Psoas muscle (tissue), 7 donors: ENCODE measurements at regions not wholly inside any gene's neighbourhood (a gene's known extent, or its start where the extent isn't known, plus 50 kb on each side); places are given as distances from the start of the nearest gene placed in this dataset.

ENCODE experiments used
- ATAC-seq, 4 donors: fragments of 200-7000 bp; cut with Tn5 transposase; one replicate each; pipeline ENCODE4 v1.9.1; 2020; ENCODE audit warnings: moderate library complexity in 3 of 4, mild to moderate bottlenecking in 2 of 4
- DNase-seq, 2 donors: peaks; one replicate each; pipeline ENCODE4 v3.0.0-alpha.2; 2020
- H3K27ac ChIP-seq: fragments of 200-600 bp; one replicate; pipeline ENCODE4 v1.8.0; 2022
- H3K27me3 ChIP-seq, 3 donors: fragments of 200-600 bp in 1 of 3; one replicate each; pipeline versions ENCODE4 v1.6.1 to v1.8.0; 2013 to 2022; ENCODE audit warnings: low read length in 2 of 3, mild to moderate bottlenecking in 2 of 3, moderate library complexity in 1 of 3; ENCODE audit not compliant: insufficient read depth in 3 of 3
- H3K36me3 ChIP-seq, 2 donors: fragments of 200-600 bp in 1 of 2; one replicate each; pipeline versions ENCODE4 v1.6.1 to v1.8.0; 2013 to 2022; ENCODE audit warnings: low read depth in 1 of 2, mild to moderate bottlenecking in 1 of 2, moderate library complexity in 1 of 2; ENCODE audit not compliant: insufficient read depth in 1 of 2
- H3K4me1 ChIP-seq: fragments of 200-600 bp; one replicate; pipeline ENCODE4 v1.8.0; 2022
- H3K4me3 ChIP-seq: fragments of 200-600 bp; one replicate; pipeline ENCODE4 v1.8.0; 2022; ENCODE audit warnings: mild to moderate bottlenecking
- H3K9me3 ChIP-seq: fragments of 200-600 bp; one replicate; pipeline ENCODE4 v1.8.0; 2022
- WGBS, 3 donors: extraction: QIAGEN DNeasy Blood & Tissue Kit; methylation state at CpG; one replicate each; pipeline versions ENCODE4 v1.1.6 to v1.1.7; 2013; 5-methylcytosine and 5-hydroxymethylcytosine counted together
- intact Hi-C, 2 donors: fragments of 100-400 bp; cut with DNase I; formaldehyde crosslinking; loops; one replicate each; pipeline versions ENCODE4 v1.11.0 to v1.14.2; 2022
- TF ChIP-seq, protein P1 (sequence below): fragments of 200-600 bp; IDR thresholded peaks from one replicate; pipeline ENCODE4 v1.8.0; 2022; ENCODE audit warnings: antibody characterized with exemption
- donor health status: healthy with polysubstance abuse.
- donor health status: DM: no; HTN: no; CAD: no; lungs with moderate emphysema.
- donor health status: Bipolar disorder and iron deficiency.
- donor health status: healthy.
- donor health status: DM: yes; HTN: yes; CAD: no.
- donor health status: DM: no; HTN: no; CAD: no.
- donor health status: DM: yes; HTN: yes; CAD: no.

- intact Hi-C loops: loop anchor here in 1 of 2 donors (10.0 kb wide), 2 partner anchors 419 to 979 kb away; partner anchors contain the start of gene KLF6
- Histone ChIP-seq H3K36me3 (no peaks in the 10 kb centered on the region), H3K4me3 (no peak overlapping the region), H3K27ac (peak overlapping the region; percentile 32), H3K9me3 (no peaks in the 10 kb centered on the region), H3K27me3 (no peaks in the 10 kb centered on the region), H3K4me1 (peaks cover 49% of the 10 kb centered on the region)
- DNase-seq: no peak
- TF ChIP-seq, protein P1, sequence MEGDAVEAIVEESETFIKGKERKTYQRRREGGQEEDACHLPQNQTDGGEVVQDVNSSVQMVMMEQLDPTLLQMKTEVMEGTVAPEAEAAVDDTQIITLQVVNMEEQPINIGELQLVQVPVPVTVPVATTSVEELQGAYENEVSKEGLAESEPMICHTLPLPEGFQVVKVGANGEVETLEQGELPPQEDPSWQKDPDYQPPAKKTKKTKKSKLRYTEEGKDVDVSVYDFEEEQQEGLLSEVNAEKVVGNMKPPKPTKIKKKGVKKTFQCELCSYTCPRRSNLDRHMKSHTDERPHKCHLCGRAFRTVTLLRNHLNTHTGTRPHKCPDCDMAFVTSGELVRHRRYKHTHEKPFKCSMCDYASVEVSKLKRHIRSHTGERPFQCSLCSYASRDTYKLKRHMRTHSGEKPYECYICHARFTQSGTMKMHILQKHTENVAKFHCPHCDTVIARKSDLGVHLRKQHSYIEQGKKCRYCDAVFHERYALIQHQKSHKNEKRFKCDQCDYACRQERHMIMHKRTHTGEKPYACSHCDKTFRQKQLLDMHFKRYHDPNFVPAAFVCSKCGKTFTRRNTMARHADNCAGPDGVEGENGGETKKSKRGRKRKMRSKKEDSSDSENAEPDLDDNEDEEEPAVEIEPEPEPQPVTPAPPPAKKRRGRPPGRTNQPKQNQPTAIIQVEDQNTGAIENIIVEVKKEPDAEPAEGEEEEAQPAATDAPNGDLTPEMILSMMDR: no peak
- ATAC-seq: peak in 3 of 4 donors; percentile 56 to 60 (median 60)
- WGBS, 3 donors: 93 to 96% (median 94%) methylated on average over 6 of the region's 6 CpGs
These were observed 62.0 kb upstream of the AKR1E2 start for GRCh38 chr10:4763960-4764428.

DNA sequence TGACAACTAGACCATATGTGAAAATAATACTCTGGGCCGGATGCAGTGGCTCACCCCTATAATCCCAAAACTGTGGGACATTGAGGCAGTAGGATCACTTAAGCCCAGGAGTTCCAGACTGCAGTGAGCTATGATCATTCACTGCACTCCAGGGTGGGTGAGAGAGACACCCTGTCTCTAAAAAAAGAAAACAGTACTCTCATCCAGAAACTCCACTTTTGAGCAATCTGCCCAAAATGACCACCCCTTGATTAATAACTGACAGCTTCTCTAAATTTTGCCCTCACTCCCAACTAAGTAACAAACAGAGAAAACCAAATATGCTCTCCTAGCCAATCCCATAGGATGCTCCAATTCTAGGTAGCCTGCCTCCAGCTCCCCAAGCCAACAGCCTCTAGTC is 62.5 kb upstream of the AKR1E2 start:
- Histone ChIP-seq H3K4me1 (peaks cover 47% of the 10 kb centered on the region), H3K36me3 (no peaks in the 10 kb centered on the region), H3K4me3 (no peak overlapping the region), H3K9me3 (no peaks in the 10 kb centered on the region), H3K27ac (peak overlapping the region; percentile 32), H3K27me3 (no peaks in the 10 kb centered on the region)
- DNase-seq: no peak
- WGBS, 3 donors: 85 to 93% (median 90%) methylated on average over 1 of the region's 1 CpG
- intact Hi-C loops: loop anchor here in 1 of 2 donors (10.0 kb wide), 2 partner anchors 419 to 979 kb away; partner anchors contain the start of gene KLF6
- TF ChIP-seq, protein P1: no peak
- ATAC-seq: no peak

DNA sequence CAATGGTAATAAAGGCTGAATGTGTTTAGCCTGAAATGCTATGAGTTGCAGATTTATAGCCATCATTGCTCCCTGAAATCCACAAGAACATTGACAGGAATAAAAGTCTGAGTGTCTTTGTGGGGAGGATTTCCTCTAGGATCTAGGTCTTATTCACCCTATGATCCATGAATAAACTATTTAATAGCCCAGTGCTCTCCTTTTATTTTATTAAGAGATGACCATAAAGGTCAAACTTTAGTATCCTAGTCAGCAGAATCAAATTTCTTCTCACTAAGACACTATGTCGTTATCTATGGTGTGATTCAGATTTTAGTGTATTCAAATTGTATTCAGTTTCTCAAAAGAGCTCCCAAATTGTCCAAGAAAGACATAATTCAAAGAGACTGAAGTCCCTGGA is 67.8 kb upstream of the AKR1E2 start:
- H3K9me3 ChIP-seq: no peaks in the 10 kb centered on the region
- no peaks in the 10 kb centered on the region for H3K36me3 ChIP-seq
- TF ChIP-seq, protein P1: no peak
- 44 to 87% (median 45%) methylated on average over 1 of the region's 1 CpG for WGBS, 3 donors
- H3K4me1 ChIP-seq: no peaks in the 10 kb centered on the region
- H3K27ac ChIP-seq: no peak overlapping the region
- H3K27me3 ChIP-seq: no peaks in the 10 kb centered on the region
- no peak overlapping the region for H3K4me3 ChIP-seq
- no peak for DNase-seq
- no peak for ATAC-seq
- intact Hi-C loops: no loop called here

- no peaks in the 10 kb centered on the region for H3K36me3 ChIP-seq
- WGBS, 3 donors: 70 to 78% (median 71%) methylated on average over 10 of the region's 10 CpGs
- ATAC-seq: no peak
These were observed 70.6 kb upstream of the AKR1E2 start for GRCh38 chr10:4755286-4755989.

More at GRCh38 chr10:4755286-4755989, 70.6 kb upstream of the AKR1E2 start:
- DNase-seq: no peak
- H3K4me3 ChIP-seq: no peak overlapping the region
- H3K27ac ChIP-seq: no peak overlapping the region
- H3K4me1 ChIP-seq: no peaks in the 10 kb centered on the region
- intact Hi-C loops: no loop called here
- no peaks in the 10 kb centered on the region for H3K27me3 ChIP-seq
- TF ChIP-seq, protein P1: no peak
- no peaks in the 10 kb centered on the region for H3K9me3 ChIP-seq
